ENCODE measurements at regions not wholly inside any gene's neighbourhood (a gene's known extent, or its start where the extent isn't known, plus 50 kb on each side); places are given as distances from the start of the nearest gene placed in this dataset.

GRCh38 chrX:39361736-39362135, 560.5 kb downstream of the MID1IP1 start:
- Histone ChIP-seq H3K9ac (ENCODE audit: low read depth in 1 of 3, low read length in 3 of 3) (no peak overlapping the region), H3K4me1 (ENCODE audit: control insufficient read depth in 3 of 3, insufficient read depth in 3 of 3, low read length in 3 of 3) (no peaks in the 10 kb centered on the region), H3K27me3 (ENCODE audit: control insufficient read depth in 3 of 3, insufficient read depth in 3 of 3, low read length in 3 of 3) (peaks cover 0 to 3% (median 0%) of the 10 kb centered on the region in 3 donors)

GRCh38 chrX:39367416-39367815, 566.2 kb downstream of the MID1IP1 start:
- Histone ChIP-seq H3K4me1 (ENCODE audit: control insufficient read depth in 3 of 3, insufficient read depth in 3 of 3, low read length in 3 of 3) (no peaks in the 10 kb centered on the region), H3K9ac (ENCODE audit: low read depth in 1 of 3, low read length in 3 of 3) (no peak overlapping the region), H3K27ac (ENCODE audit: low read depth, low read length) (no peak overlapping the region), H3K4me3 (ENCODE audit: low read length in 3 of 3) (no peak overlapping the region), H3K36me3 (ENCODE audit: control insufficient read depth in 3 of 3, insufficient read depth in 3 of 3, low read length in 3 of 3) (no peaks in the 10 kb centered on the region), H3K27me3 (ENCODE audit: control insufficient read depth in 3 of 3, insufficient read depth in 3 of 3, low read length in 3 of 3) (no peaks in the 10 kb centered on the region), H3K9me3 (ENCODE audit: control insufficient read depth in 3 of 3, low read length in 3 of 3) (no peaks in the 10 kb centered on the region)

More at GRCh38 chrX:39361736-39362135, 560.5 kb downstream of the MID1IP1 start:
- no peaks in the 10 kb centered on the region for H3K9me3 ChIP-seq (ENCODE audit: control insufficient read depth in 3 of 3, low read length in 3 of 3)
- H3K27ac ChIP-seq (ENCODE audit: low read depth, low read length), result no peak overlapping the region
- no peak overlapping the region for H3K4me3 ChIP-seq (ENCODE audit: low read length in 3 of 3)
- H3K36me3 ChIP-seq (ENCODE audit: control insufficient read depth in 3 of 3, insufficient read depth in 3 of 3, low read length in 3 of 3), result no peaks in the 10 kb centered on the region

- Histone ChIP-seq H3K4me3 (ENCODE audit: low read length in 3 of 3) (no peak overlapping the region), H3K27ac (ENCODE audit: low read depth, low read length) (no peak overlapping the region), H3K4me1 (ENCODE audit: control insufficient read depth in 3 of 3, insufficient read depth in 3 of 3, low read length in 3 of 3) (no peaks in the 10 kb centered on the region), H3K9ac (ENCODE audit: low read depth in 1 of 3, low read length in 3 of 3) (no peak overlapping the region), H3K36me3 (ENCODE audit: control insufficient read depth in 3 of 3, insufficient read depth in 3 of 3, low read length in 3 of 3) (no peaks in the 10 kb centered on the region), H3K9me3 (ENCODE audit: control insufficient read depth in 3 of 3, low read length in 3 of 3) (no peaks in the 10 kb centered on the region), H3K27me3 (ENCODE audit: control insufficient read depth in 3 of 3, insufficient read depth in 3 of 3, low read length in 3 of 3) (peaks cover 0 to 5% (median 0%) of the 10 kb centered on the region in 3 donors)
Observed at GRCh38 chrX:39372115-39372514, 570.9 kb downstream of the MID1IP1 start.

GRCh38 chrX:39377157-39377556, 575.9 kb downstream of the MID1IP1 start:
- Histone ChIP-seq H3K27me3 (ENCODE audit: control insufficient read depth in 3 of 3, insufficient read depth in 3 of 3, low read length in 3 of 3) (peaks cover 0 to 5% (median 0%) of the 10 kb centered on the region in 3 donors), H3K27ac (ENCODE audit: low read depth, low read length) (no peak overlapping the region)

GRCh38 chrX:39377773-39378172, 576.5 kb downstream of the MID1IP1 start:
- Histone ChIP-seq H3K36me3 (ENCODE audit: control insufficient read depth in 3 of 3, insufficient read depth in 3 of 3, low read length in 3 of 3) (no peaks in the 10 kb centered on the region), H3K9ac (ENCODE audit: low read depth in 1 of 3, low read length in 3 of 3) (no peak overlapping the region), H3K4me3 (ENCODE audit: low read length in 3 of 3) (no peak overlapping the region), H3K9me3 (ENCODE audit: control insufficient read depth in 3 of 3, low read length in 3 of 3) (no peaks in the 10 kb centered on the region), H3K27ac (ENCODE audit: low read depth, low read length) (no peak overlapping the region), H3K27me3 (ENCODE audit: control insufficient read depth in 3 of 3, insufficient read depth in 3 of 3, low read length in 3 of 3) (peaks cover 0 to 5% (median 0%) of the 10 kb centered on the region in 3 donors), H3K4me1 (ENCODE audit: control insufficient read depth in 3 of 3, insufficient read depth in 3 of 3, low read length in 3 of 3) (no peaks in the 10 kb centered on the region)

More at GRCh38 chrX:39377157-39377556, 575.9 kb downstream of the MID1IP1 start:
- Histone ChIP-seq H3K9ac (ENCODE audit: low read depth in 1 of 3, low read length in 3 of 3) (no peak overlapping the region), H3K4me1 (ENCODE audit: control insufficient read depth in 3 of 3, insufficient read depth in 3 of 3, low read length in 3 of 3) (no peaks in the 10 kb centered on the region), H3K4me3 (ENCODE audit: low read length in 3 of 3) (no peak overlapping the region), H3K9me3 (ENCODE audit: control insufficient read depth in 3 of 3, low read length in 3 of 3) (no peaks in the 10 kb centered on the region), H3K36me3 (ENCODE audit: control insufficient read depth in 3 of 3, insufficient read depth in 3 of 3, low read length in 3 of 3) (no peaks in the 10 kb centered on the region)

- Histone ChIP-seq H3K27ac (ENCODE audit: low read depth, low read length) (no peak overlapping the region), H3K4me1 (ENCODE audit: control insufficient read depth in 3 of 3, insufficient read depth in 3 of 3, low read length in 3 of 3) (no peaks in the 10 kb centered on the region), H3K36me3 (ENCODE audit: control insufficient read depth in 3 of 3, insufficient read depth in 3 of 3, low read length in 3 of 3) (no peaks in the 10 kb centered on the region), H3K9me3 (ENCODE audit: control insufficient read depth in 3 of 3, low read length in 3 of 3) (no peaks in the 10 kb centered on the region), H3K27me3 (ENCODE audit: control insufficient read depth in 3 of 3, insufficient read depth in 3 of 3, low read length in 3 of 3) (no peaks in the 10 kb centered on the region), H3K9ac (ENCODE audit: low read depth in 1 of 3, low read length in 3 of 3) (no peak overlapping the region), H3K4me3 (ENCODE audit: low read length in 3 of 3) (no peak overlapping the region)
Observed at GRCh38 chrX:39381422-39381821, 580.2 kb downstream of the MID1IP1 start.

GRCh38 chrX:39384996-39385395, 583.7 kb downstream of the MID1IP1 start:
- Histone ChIP-seq H3K36me3 (ENCODE audit: control insufficient read depth in 3 of 3, insufficient read depth in 3 of 3, low read length in 3 of 3) (no peaks in the 10 kb centered on the region), H3K27ac (ENCODE audit: low read depth, low read length) (no peak overlapping the region), H3K4me3 (ENCODE audit: low read length in 3 of 3) (no peak overlapping the region), H3K4me1 (ENCODE audit: control insufficient read depth in 3 of 3, insufficient read depth in 3 of 3, low read length in 3 of 3) (no peaks in the 10 kb centered on the region), H3K27me3 (ENCODE audit: control insufficient read depth in 3 of 3, insufficient read depth in 3 of 3, low read length in 3 of 3) (peaks cover 0 to 7% (median 0%) of the 10 kb centered on the region in 3 donors), H3K9me3 (ENCODE audit: control insufficient read depth in 3 of 3, low read length in 3 of 3) (no peaks in the 10 kb centered on the region), H3K9ac (ENCODE audit: low read depth in 1 of 3, low read length in 3 of 3) (no peak overlapping the region)

- Histone ChIP-seq H3K27me3 (ENCODE audit: control insufficient read depth in 3 of 3, insufficient read depth in 3 of 3, low read length in 3 of 3) (peaks cover 0 to 7% (median 0%) of the 10 kb centered on the region in 3 donors), H3K36me3 (ENCODE audit: control insufficient read depth in 3 of 3, insufficient read depth in 3 of 3, low read length in 3 of 3) (no peaks in the 10 kb centered on the region), H3K9me3 (ENCODE audit: control insufficient read depth in 3 of 3, low read length in 3 of 3) (no peaks in the 10 kb centered on the region), H3K4me1 (ENCODE audit: control insufficient read depth in 3 of 3, insufficient read depth in 3 of 3, low read length in 3 of 3) (no peaks in the 10 kb centered on the region), H3K9ac (ENCODE audit: low read depth in 1 of 3, low read length in 3 of 3) (no peak overlapping the region), H3K4me3 (ENCODE audit: low read length in 3 of 3) (no peak overlapping the region), H3K27ac (ENCODE audit: low read depth, low read length) (no peak overlapping the region)
Observed at GRCh38 chrX:39388730-39389129, 587.5 kb downstream of the MID1IP1 start.

GRCh38 chrX:39396358-39396995, 595.2 kb downstream of the MID1IP1 start:
- Histone ChIP-seq H3K9me3 (ENCODE audit: control insufficient read depth in 3 of 3, low read length in 3 of 3) (no peaks in the 10 kb centered on the region), H3K9ac (ENCODE audit: low read depth in 1 of 3, low read length in 3 of 3) (no peak overlapping the region), H3K27me3 (ENCODE audit: control insufficient read depth in 3 of 3, insufficient read depth in 3 of 3, low read length in 3 of 3) (peaks cover 0 to 6% (median 0%) of the 10 kb centered on the region in 3 donors), H3K36me3 (ENCODE audit: control insufficient read depth in 3 of 3, insufficient read depth in 3 of 3, low read length in 3 of 3) (no peaks in the 10 kb centered on the region), H3K4me3 (ENCODE audit: low read length in 3 of 3) (no peak overlapping the region), H3K4me1 (ENCODE audit: control insufficient read depth in 3 of 3, insufficient read depth in 3 of 3, low read length in 3 of 3) (peaks cover 0 to 3% (median 3%) of the 10 kb centered on the region in 3 donors), H3K27ac (ENCODE audit: low read depth, low read length) (no peak overlapping the region)

- H3K4me3 ChIP-seq (ENCODE audit: low read length in 3 of 3), result no peak overlapping the region
- no peak overlapping the region for H3K27ac ChIP-seq (ENCODE audit: low read depth, low read length)
- no peaks in the 10 kb centered on the region for H3K36me3 ChIP-seq (ENCODE audit: control insufficient read depth in 3 of 3, insufficient read depth in 3 of 3, low read length in 3 of 3)
- no peak overlapping the region for H3K9ac ChIP-seq (ENCODE audit: low read depth in 1 of 3, low read length in 3 of 3)
- H3K9me3 ChIP-seq (ENCODE audit: control insufficient read depth in 3 of 3, low read length in 3 of 3), result no peaks in the 10 kb centered on the region
- H3K4me1 ChIP-seq (ENCODE audit: control insufficient read depth in 3 of 3, insufficient read depth in 3 of 3, low read length in 3 of 3), result peaks cover 0 to 3% (median 3%) of the 10 kb centered on the region in 3 donors
- H3K27me3 ChIP-seq (ENCODE audit: control insufficient read depth in 3 of 3, insufficient read depth in 3 of 3, low read length in 3 of 3), result peaks cover 0 to 6% (median 0%) of the 10 kb centered on the region in 3 donors
Observed at GRCh38 chrX:39397561-39398199, 596.4 kb downstream of the MID1IP1 start.

All from skeletal muscle tissue (tissue), 3 donors.